GM12874 (cell line): ENCODE measurements at regions not wholly inside any gene's neighbourhood (a gene's known extent, or its start where the extent isn't known, plus 50 kb on each side); places are given as distances from the start of the nearest gene placed in this dataset.

ENCODE experiments used
- CTCF ChIP-seq: IDR thresholded peaks from 2 replicates; pipeline ENCODE4 v1.5.1; 2011; ENCODE audit warnings: low read depth, mild to moderate bottlenecking, control low read depth, low read length, moderate library complexity; ENCODE audit not compliant: insufficient read depth

- TF ChIP-seq CTCF, result no peak
These were observed 179.1 kb upstream of the IL1RAPL1 start for GRCh38 chrX:28408017-28408723.

GRCh38 chrX:28398342-28398741, 188.9 kb upstream of the IL1RAPL1 start:
- TF ChIP-seq CTCF, result no peak

- no peak for TF ChIP-seq CTCF
These were observed 195.7 kb upstream of the IL1RAPL1 start for GRCh38 chrX:28391528-28391927.

GRCh38 chrX:28379103-28379502, 208.1 kb upstream of the IL1RAPL1 start:
- TF ChIP-seq CTCF, result no peak

- TF ChIP-seq CTCF, result no peak
These were observed 235.4 kb upstream of the IL1RAPL1 start for GRCh38 chrX:28351801-28352200.

- TF ChIP-seq CTCF, result no peak
These were observed 237.4 kb upstream of the IL1RAPL1 start for GRCh38 chrX:28349888-28350287.

GRCh38 chrX:28347476-28347875, 239.8 kb upstream of the IL1RAPL1 start:
- no peak for TF ChIP-seq CTCF
